Cardiac fibroblast (primary cell): ENCODE measurements at regions not wholly inside any gene's neighbourhood (a gene's known extent, or its start where the extent isn't known, plus 50 kb on each side); places are given as distances from the start of the nearest gene placed in this dataset.
"Not testable (repeated sequence)": the region's sequence is repeated elsewhere in the genome, so short reads cannot be mapped to it uniquely, and the experiment has no call there.

Experiments
- DNase-seq, 2 donors: peaks; one replicate each; pipeline versions ENCODE4 v3.0.0 to v3.0.0-alpha.2; 2010; ENCODE audit warnings: low read depth in 2 of 2
- H3K4me3 ChIP-seq, 2 donors: replicated peaks in 1 of 2; 1 replicate in 1 of 2; 2 replicates in 1 of 2; pipeline ENCODE4 v1.5.1; 2011; ENCODE audit warnings: low read depth in 2 of 2, low read length in 2 of 2, mild to moderate bottlenecking in 2 of 2, moderate library complexity in 1 of 2
- TF ChIP-seq, protein P1 (sequence below): IDR thresholded peaks from one replicate; pipeline ENCODE4 v1.5.1; 2011; ENCODE audit warnings: low read depth, mild to moderate bottlenecking, low read length, inconsistent platforms

DNA sequence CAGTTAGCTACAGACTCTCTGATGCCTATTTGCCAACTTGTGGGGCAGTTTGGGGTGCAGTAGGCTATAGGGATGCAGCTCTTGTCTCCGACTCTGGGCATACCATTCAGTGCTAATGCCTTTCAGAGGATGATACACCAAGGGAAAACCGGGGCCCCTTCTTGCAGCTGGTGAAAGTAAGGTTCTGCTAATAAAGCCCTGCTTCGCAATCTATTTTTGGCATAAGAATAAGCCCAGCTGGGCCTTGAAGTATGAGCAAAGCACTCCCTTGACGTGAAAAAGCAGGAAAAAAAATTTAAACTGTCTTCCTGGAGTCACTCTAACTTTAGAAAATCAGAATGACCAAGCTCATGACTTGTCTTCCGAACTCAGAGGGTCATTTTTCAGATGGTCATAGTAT lies 124.1 kb upstream of the RBM19 start:
- DNase-seq: no peak
- TF ChIP-seq, protein P1, sequence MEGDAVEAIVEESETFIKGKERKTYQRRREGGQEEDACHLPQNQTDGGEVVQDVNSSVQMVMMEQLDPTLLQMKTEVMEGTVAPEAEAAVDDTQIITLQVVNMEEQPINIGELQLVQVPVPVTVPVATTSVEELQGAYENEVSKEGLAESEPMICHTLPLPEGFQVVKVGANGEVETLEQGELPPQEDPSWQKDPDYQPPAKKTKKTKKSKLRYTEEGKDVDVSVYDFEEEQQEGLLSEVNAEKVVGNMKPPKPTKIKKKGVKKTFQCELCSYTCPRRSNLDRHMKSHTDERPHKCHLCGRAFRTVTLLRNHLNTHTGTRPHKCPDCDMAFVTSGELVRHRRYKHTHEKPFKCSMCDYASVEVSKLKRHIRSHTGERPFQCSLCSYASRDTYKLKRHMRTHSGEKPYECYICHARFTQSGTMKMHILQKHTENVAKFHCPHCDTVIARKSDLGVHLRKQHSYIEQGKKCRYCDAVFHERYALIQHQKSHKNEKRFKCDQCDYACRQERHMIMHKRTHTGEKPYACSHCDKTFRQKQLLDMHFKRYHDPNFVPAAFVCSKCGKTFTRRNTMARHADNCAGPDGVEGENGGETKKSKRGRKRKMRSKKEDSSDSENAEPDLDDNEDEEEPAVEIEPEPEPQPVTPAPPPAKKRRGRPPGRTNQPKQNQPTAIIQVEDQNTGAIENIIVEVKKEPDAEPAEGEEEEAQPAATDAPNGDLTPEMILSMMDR: no peak
- no peak overlapping the region for H3K4me3 ChIP-seq

DNA sequence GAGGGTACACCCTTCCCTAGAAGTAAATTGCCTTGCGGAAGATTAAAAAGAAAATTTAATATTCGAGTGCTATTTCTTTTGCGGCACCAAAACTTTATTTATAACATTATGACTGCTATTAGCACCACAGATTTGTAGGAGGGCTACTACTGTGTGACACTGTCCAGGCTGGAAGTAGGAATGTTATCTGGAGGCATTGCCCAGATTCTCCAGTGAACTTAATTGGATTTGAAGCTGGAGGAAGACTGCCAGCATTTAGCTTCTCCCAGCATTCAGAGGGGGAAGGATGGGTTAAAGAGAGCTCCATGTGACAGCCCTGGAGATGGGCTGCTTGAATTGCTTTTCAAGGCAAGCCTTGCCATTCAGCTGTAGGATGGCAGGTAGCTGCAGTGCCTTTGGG lies 107.0 kb upstream of the RBM19 start:
- DNase-seq: no peak
- TF ChIP-seq, protein P1: no peak
- no peak overlapping the region for H3K4me3 ChIP-seq

- no peak for DNase-seq
- TF ChIP-seq, protein P1: no peak
- H3K4me3 ChIP-seq: no peak overlapping the region
Measured at GRCh38 chr12:114069507-114069906, 103.4 kb upstream of the RBM19 start.

GRCh38 chr12:114064497-114064896 lies 98.4 kb upstream of the RBM19 start:
- no peak overlapping the region for H3K4me3 ChIP-seq
- TF ChIP-seq, protein P1: no peak
- DNase-seq: no peak

DNA sequence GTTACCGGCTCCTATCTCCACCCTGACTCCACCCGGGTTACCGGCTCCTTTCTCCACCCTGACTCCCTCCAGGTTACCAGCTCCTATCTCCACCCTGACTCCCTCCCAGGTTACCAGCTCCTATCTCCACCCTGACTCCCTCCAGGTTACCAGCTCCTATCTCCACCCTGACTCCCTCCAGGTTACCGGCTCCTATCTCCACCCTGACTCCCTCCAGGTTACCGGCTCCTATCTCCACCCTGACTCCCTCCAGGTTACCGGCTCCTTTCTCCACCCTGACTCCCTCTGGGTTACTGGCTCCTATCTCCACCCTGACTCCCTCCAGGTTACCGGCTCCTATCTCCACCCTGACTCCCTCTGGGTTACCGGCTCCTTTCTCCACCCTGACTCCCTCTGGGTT lies 97.9 kb upstream of the RBM19 start:
- not testable (repeated sequence) for H3K4me3 ChIP-seq, DNase-seq

DNA sequence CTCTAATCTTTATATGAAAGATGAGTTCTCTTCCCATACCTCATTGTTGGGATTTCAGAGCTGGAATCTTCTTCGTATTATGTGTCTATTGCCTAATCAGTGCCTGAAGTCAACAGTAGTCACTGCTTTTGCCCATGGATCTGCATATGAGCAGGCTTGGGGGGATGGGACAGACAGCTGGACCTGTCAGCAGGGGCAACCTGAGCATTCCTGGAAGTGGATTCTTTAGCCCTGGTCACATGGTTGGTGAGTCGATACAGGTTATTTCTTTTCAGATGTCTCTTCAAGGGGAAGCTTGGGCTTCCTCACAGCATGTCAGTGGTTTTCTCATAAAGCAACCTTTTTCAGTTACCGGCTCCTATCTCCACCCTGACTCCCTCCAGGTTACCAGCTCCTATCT lies 97.3 kb upstream of the RBM19 start:
- no peak overlapping the region for H3K4me3 ChIP-seq
- TF ChIP-seq, protein P1: no peak
- no peak for DNase-seq

DNA sequence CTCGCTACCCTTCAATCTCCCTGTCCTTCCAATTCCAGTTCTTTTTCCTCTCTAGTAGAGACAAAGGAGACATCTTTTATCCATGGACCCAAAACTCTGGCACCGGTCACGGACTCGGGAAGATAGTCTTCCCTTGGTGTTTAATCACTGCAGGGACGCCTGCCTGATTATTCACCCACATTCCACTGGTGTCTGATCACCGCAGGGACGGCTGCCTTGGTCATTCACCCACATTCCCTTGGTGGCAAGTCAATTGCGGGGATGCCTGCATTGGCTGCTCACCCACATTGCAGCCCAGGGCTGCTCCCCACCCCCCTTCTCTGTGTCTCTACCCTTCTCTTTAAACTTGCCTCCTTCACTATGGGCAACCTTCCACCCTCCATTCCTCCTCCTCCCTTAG lies 90.2 kb upstream of the RBM19 start:
- not testable (repeated sequence) for H3K4me3 ChIP-seq, DNase-seq

DNA sequence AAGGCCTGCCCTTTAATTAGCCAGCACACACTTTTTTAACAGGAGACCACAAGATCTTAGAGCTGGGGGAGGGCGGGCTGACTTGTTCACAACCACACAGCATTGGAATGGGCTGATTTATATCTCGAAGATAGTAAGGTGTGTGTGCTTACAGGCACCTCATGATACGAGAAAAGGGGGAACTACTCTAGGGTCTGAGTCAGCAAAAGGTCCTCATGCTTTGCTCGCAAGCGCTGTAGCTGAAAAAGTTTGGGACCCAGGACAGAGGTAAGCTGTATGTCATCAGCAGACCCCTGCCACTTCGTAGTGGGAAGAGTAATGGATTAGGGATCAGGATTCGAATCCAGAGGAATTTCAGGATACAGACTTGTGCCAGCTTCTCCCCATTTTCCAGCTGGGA lies 88.9 kb upstream of the RBM19 start:
- DNase-seq: no peak
- TF ChIP-seq, protein P1: no peak
- H3K4me3 ChIP-seq: no peak overlapping the region
